K562 (cell line): ENCODE measurements at regions not wholly inside any gene's neighbourhood (a gene's known extent, or its start where the extent isn't known, plus 50 kb on each side); places are given as distances from the start of the nearest gene placed in this dataset.

ENCODE experiments used
- ATAC-seq: fragments of 200-7000 bp; cut with Tn5 transposase; 3 replicates; pipeline ENCODE4 v1.9.1; 2020; ENCODE audit warnings: moderate library complexity
- BruUV-seq: library from RNA; stranded (reverse); fragments of 400-500 nt; replicated peaks from 2 replicates; lab custom pipeline; 2021; lab: Mats Ljungman, UMichigan
- CTCF ChIA-PET: fragments of 300-600 bp; formaldehyde crosslinking; extraction: SDS; loops from one replicate; lab custom pipeline; 2021; ENCODE audit warnings: low intra/inter-chr PET ratio; lab: Yijun Ruan, JAX
- POLR2A ChIA-PET: fragments of 300-600, 350-650 bp; sonication (Branson Sonifier 250); formaldehyde crosslinking; extraction: SDS; loops from one replicate; lab custom pipeline; 2021; ENCODE audit warnings: antibody characterized with exemption, inconsistent platforms; lab: Yijun Ruan, JAX
- DNase-seq, 4 experiments: peaks; one replicate each; pipeline versions ENCODE4 v3.0.0 to v3.0.0-alpha.2; 2011 to 2018; ENCODE audit warnings: low spot score in 3 of 4, mixed read lengths in 3 of 4; ENCODE audit errors: extremely low read depth in 1 of 4
- FAIRE-seq: peaks from 2 replicates; lab custom pipeline; 2011; peaks lifted over from hg19 to GRCh38; lab: Jason Lieb, UNC
- H2AFZ ChIP-seq: 2 replicates; pipeline ENCODE4 v1.6.0; 2011; ENCODE audit warnings: low read depth, low read length, control low read depth, inconsistent platforms
- H3K27ac ChIP-seq: fragments of 200-600 bp; 3 replicates; pipeline ENCODE4 v1.8.0; 2011; ENCODE audit warnings: low read depth, mild to moderate bottlenecking, control low read depth, inconsistent platforms, low read length, moderate library complexity, mixed read lengths; ENCODE audit errors: extremely low read depth
- H3K27me3 ChIP-seq, 2 experiments: fragments of 300-600 bp in 1 of 2; 2 replicates in 1 of 2; 3 replicates in 1 of 2; pipeline versions ENCODE4 v1.6.0 to v1.8.0; 2011; ENCODE audit warnings: inconsistent platforms in 2 of 2, low read length in 2 of 2, mild to moderate bottlenecking in 1 of 2, mixed read lengths in 1 of 2, moderate library complexity in 1 of 2; ENCODE audit not compliant: control insufficient read depth in 2 of 2, insufficient read depth in 2 of 2
- H3K36me3 ChIP-seq: fragments of 300-600 bp; 3 replicates; pipeline ENCODE4 v1.8.0; 2011; ENCODE audit warnings: mild to moderate bottlenecking, low read length, inconsistent platforms; ENCODE audit not compliant: control insufficient read depth, insufficient read depth
- H3K4me1 ChIP-seq, 2 experiments: fragments of 200-600 bp in 1 of 2; replicated peaks in 1 of 2; 2 replicates in 1 of 2; 3 replicates in 1 of 2; pipeline versions ENCODE4 v1.5.1 to v1.8.0; 2011; ENCODE audit warnings: inconsistent platforms in 2 of 2, low read length in 2 of 2, mild to moderate bottlenecking in 1 of 2, mixed read lengths in 1 of 2, moderate library complexity in 1 of 2; ENCODE audit not compliant: control insufficient read depth in 2 of 2, insufficient read depth in 2 of 2
- H3K4me2 ChIP-seq: 2 replicates; pipeline ENCODE4 v1.6.1; 2011; ENCODE audit warnings: low read length, control low read depth, inconsistent platforms, mixed read lengths; ENCODE audit not compliant: insufficient read depth
- H3K4me3 ChIP-seq: fragments of 200-600 bp; sonication (generic), shearing (Covaris generic); 2 replicates; pipeline ENCODE4 v1.5.1; 2016; ENCODE audit warnings: control low read depth, inconsistent platforms
- H3K79me2 ChIP-seq: fragments of 200-600 bp; 3 replicates; pipeline ENCODE4 v1.8.0; 2011; ENCODE audit warnings: low read length, inconsistent platforms; ENCODE audit not compliant: control insufficient read depth, insufficient read depth
- H3K9ac ChIP-seq, 2 experiments: 2 replicates each; pipeline versions ENCODE4 v1.6.0 to v1.6.1; 2011; ENCODE audit warnings: low read depth in 2 of 2, low read length in 2 of 2, control low read depth in 1 of 2, inconsistent platforms in 1 of 2, mild to moderate bottlenecking in 1 of 2, mixed read lengths in 1 of 2; ENCODE audit not compliant: insufficient read depth in 1 of 2
- H3K9me1 ChIP-seq: one replicate; pipeline ENCODE4 v1.6.0; 2011; ENCODE audit warnings: inconsistent platforms, mild to moderate bottlenecking, low read length, moderate library complexity; ENCODE audit not compliant: control insufficient read depth, insufficient read depth
- H3K9me3 ChIP-seq: replicated peaks from 2 replicates; pipeline ENCODE4 v1.5.1; 2011; ENCODE audit warnings: low read depth, low read length, inconsistent platforms; ENCODE audit not compliant: control insufficient read depth, insufficient read depth
- H4K20me1 ChIP-seq: replicated peaks from 2 replicates; pipeline ENCODE4 v1.6.1; 2011; ENCODE audit warnings: low read length, inconsistent platforms, mixed read lengths; ENCODE audit not compliant: control insufficient read depth, insufficient read depth
- BRCA1 ChIP-seq, 2 experiments: fragments of 450-650 bp in 1 of 2; sonication (generic) in 1 of 2; formaldehyde crosslinking in 1 of 2; IDR thresholded peaks; 2 replicates each; pipeline versions ENCODE4 v1.5.0 to v1.6.1; 2017 to 2020; ENCODE audit warnings: mild to moderate bottlenecking in 1 of 2, missing genetic modification reagents in 1 of 2
- BRD9 ChIP-seq: fragments of 450-650 bp; IDR thresholded peaks from 2 replicates; pipeline ENCODE4 v1.6.1; 2018; ENCODE audit warnings: low read depth; ENCODE audit not compliant: partially characterized antibody
- CBX1 ChIP-seq: sonication (generic); IDR thresholded peaks from 2 replicates; pipeline ENCODE4 v1.6.1; 2016; ENCODE audit warnings: antibody characterized with exemption, low read depth, mild to moderate bottlenecking
- CREB1 ChIP-seq, 2 experiments: sonication (generic) in 1 of 2; formaldehyde crosslinking in 1 of 2; IDR thresholded peaks; 2 replicates each; pipeline versions ENCODE4 v1.6.1 to v1.8.0; 2012 to 2022; ENCODE audit warnings: inconsistent platforms in 1 of 2, mild to moderate bottlenecking in 1 of 2, missing genetic modification reagents in 1 of 2, moderate library complexity in 1 of 2
- CREM ChIP-seq: IDR thresholded peaks from 2 replicates; pipeline ENCODE4 v1.6.1; 2014; ENCODE audit warnings: antibody characterized with exemption, low read depth
- FOS ChIP-seq: IDR thresholded peaks from 3 replicates; pipeline ENCODE4 v1.6.1; 2011; ENCODE audit not compliant: insufficient read length; ENCODE audit errors: extremely low read depth
- HDAC8 ChIP-seq: fragments of 450-650 bp; IDR thresholded peaks from 2 replicates; pipeline ENCODE4 v1.6.1; 2016; ENCODE audit warnings: mild to moderate bottlenecking, missing genetic modification characterization, moderate library complexity, missing compliant biosample characterization
- HOXB6 ChIP-seq: fragments of 250-450 bp; sonication (Bioruptor Pico); IDR thresholded peaks from 2 replicates; pipeline ENCODE4 v1.5.1; 2022; ENCODE audit warnings: mild to moderate bottlenecking, borderline replicate concordance
- MECOM ChIP-seq: fragments of 250-450 bp; sonication (Bioruptor Pico); IDR thresholded peaks from 2 replicates; pipeline ENCODE4 v1.8.0; 2022; ENCODE audit warnings: inconsistent platforms
- NBN ChIP-seq: fragments of 450-650 bp; IDR thresholded peaks from 2 replicates; pipeline ENCODE4 v1.6.1; 2016; ENCODE audit warnings: low read depth, mild to moderate bottlenecking
- NCOA1 ChIP-seq: fragments of 450-650 bp; IDR thresholded peaks from 2 replicates; pipeline ENCODE4 v1.6.1; 2016; ENCODE audit warnings: low read depth
- PHB ChIP-seq: fragments of 250-450 bp; sonication (Bioruptor Pico); IDR thresholded peaks from 2 replicates; pipeline ENCODE4 v1.5.0; 2021
- SAFB ChIP-seq: fragments of 200-400 bp; formaldehyde crosslinking; IDR thresholded peaks from 2 replicates; pipeline ENCODE4 v1.6.1; 2017; ENCODE audit warnings: low read depth, low read length, borderline replicate concordance
- SMAD2 ChIP-seq: fragments of 150-350 bp; IDR thresholded peaks from 2 replicates; pipeline ENCODE4 v1.6.1; 2014; ENCODE audit warnings: low read depth, mild to moderate bottlenecking, low read length
- SNAPC5 ChIP-seq: fragments of 250-450 bp; sonication (Bioruptor Pico); IDR thresholded peaks from 2 replicates; pipeline ENCODE4 v1.8.0; 2021; ENCODE audit warnings: moderate library complexity, mild to moderate bottlenecking, inconsistent platforms
- ZNF41 ChIP-seq: fragments of 250-450 bp; sonication (Bioruptor Pico); conservative IDR thresholded peaks from 2 replicates; pipeline ENCODE4 v1.4.0; 2020; ENCODE audit warnings: mild to moderate bottlenecking
- WGBS: fragments of 100-300 bp; shearing (Covaris generic); methylation state at CpG from one replicate; pipeline ENCODE4 v1.1.6; 2016; ENCODE audit warnings: low coverage, mixed read lengths; ENCODE audit not compliant: insufficient coverage; ENCODE audit errors: missing lambda C conversion rate; 5-methylcytosine and 5-hydroxymethylcytosine counted together
- in situ Hi-C: fragments of 300-500 bp; cut with MboI; formaldehyde crosslinking; loops from 4 replicates; pipeline ENCODE4 v1.15.0; 2018; ENCODE audit warnings: inconsistent platforms, mixed read lengths
- intact Hi-C: fragments of 100-400 bp; cut with micrococcal nuclease; formaldehyde crosslinking; loops from 2 replicates; pipeline ENCODE4 v1.14.2; 2022
- TF ChIP-seq, protein P1 (sequence below): fragments of 250-450 bp; sonication (Bioruptor Pico); IDR thresholded peaks from 2 replicates; pipeline ENCODE4 v1.8.0; 2021; ENCODE audit warnings: borderline replicate concordance, mild to moderate bottlenecking, moderate library complexity; ENCODE audit not compliant: poor library complexity, severe bottlenecking
- TF ChIP-seq, protein P2 (sequence below): sonication (generic); formaldehyde crosslinking; IDR thresholded peaks from 2 replicates; pipeline ENCODE4 v1.8.1; 2023; ENCODE audit warnings: mild to moderate bottlenecking, missing genetic modification reagents
- TF ChIP-seq, protein P3 (sequence below): fragments of 150-350 bp; conservative IDR thresholded peaks from 2 replicates; pipeline ENCODE4 v1.6.1; 2014; ENCODE audit warnings: low read length

DNA sequence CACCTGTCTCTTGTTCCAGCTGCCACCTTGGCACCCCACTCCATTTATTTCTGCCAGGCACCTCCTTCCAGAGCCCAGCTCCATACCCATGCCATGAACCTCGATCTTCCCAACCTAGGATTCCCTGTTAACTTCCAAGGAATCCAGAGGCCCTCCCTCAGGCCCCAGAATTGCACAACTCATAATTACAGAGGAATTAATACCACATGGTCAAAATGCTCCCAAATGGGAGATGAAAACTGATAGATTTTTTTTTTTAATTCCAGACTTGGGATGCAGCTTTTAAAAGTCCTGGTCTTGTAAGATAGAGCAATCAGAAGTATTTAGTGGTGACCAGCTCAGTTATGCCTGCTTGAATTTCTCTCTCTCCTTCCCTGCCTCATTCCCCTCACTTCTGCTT, 96.2 kb upstream of the CCDC112 start:
- WGBS = 0% methylated on average over 1 of the region's 1 CpG
- Histone ChIP-seq H4K20me1 (no peaks in the 10 kb centered on the region), H3K9me1 (no peaks in the 10 kb centered on the region), H2AFZ (no peak overlapping the region), H3K9me3 (no peaks in the 10 kb centered on the region), H3K27ac (no peak overlapping the region), H3K27me3 (peaks cover 0 to 16% of the 10 kb centered on the region in 2 experiments; a peak in 3 of 5 replicates), H3K4me1 (no peaks in the 10 kb centered on the region; a peak in 1 of 5 replicates), H3K36me3 (no peaks in the 10 kb centered on the region), H3K9ac (no peak overlapping the region), H3K4me3 (no peak overlapping the region), H3K4me2 (no peak overlapping the region), H3K79me2 (no peaks in the 10 kb centered on the region)
- in situ Hi-C loops (no loop called here), intact Hi-C loops (no loop called here)
- BruUV-seq = no TSS peak
- ChIA-PET CTCF (no interaction called here), POLR2A (no interaction called here)
- FAIRE-seq (no peak), DNase-seq (no peak), ATAC-seq (no peak)
- TF ChIP-seq MECOM (CRISPR knock-in tag) = no peak
- TF ChIP-seq CREB1 (IDR thresholded peaks at IDR 0.05) = no peak
- TF ChIP-seq CREB1 (CRISPR knock-in tag; IDR thresholded peaks at IDR 0.05) = no peak
- TF ChIP-seq HOXB6 (CRISPR knock-in tag) = no peak
- TF ChIP-seq, protein P1, sequence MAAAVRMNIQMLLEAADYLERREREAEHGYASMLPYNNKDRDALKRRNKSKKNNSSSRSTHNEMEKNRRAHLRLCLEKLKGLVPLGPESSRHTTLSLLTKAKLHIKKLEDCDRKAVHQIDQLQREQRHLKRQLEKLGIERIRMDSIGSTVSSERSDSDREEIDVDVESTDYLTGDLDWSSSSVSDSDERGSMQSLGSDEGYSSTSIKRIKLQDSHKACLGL (CRISPR knock-in tag) = no peak
- no peak for TF ChIP-seq NBN
- TF ChIP-seq, protein P2, sequence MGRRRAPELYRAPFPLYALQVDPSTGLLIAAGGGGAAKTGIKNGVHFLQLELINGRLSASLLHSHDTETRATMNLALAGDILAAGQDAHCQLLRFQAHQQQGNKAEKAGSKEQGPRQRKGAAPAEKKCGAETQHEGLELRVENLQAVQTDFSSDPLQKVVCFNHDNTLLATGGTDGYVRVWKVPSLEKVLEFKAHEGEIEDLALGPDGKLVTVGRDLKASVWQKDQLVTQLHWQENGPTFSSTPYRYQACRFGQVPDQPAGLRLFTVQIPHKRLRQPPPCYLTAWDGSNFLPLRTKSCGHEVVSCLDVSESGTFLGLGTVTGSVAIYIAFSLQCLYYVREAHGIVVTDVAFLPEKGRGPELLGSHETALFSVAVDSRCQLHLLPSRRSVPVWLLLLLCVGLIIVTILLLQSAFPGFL (CRISPR knock-in tag) = no peak
- no peak for TF ChIP-seq CREM
- no peak for TF ChIP-seq FOS
- TF ChIP-seq BRD9 = no peak
- TF ChIP-seq SNAPC5 (CRISPR knock-in tag) = no peak
- no peak for TF ChIP-seq NCOA1
- TF ChIP-seq CBX1 = no peak
- no peak for TF ChIP-seq HDAC8 (tag)
- no peak for TF ChIP-seq SAFB
- TF ChIP-seq, protein P3, sequence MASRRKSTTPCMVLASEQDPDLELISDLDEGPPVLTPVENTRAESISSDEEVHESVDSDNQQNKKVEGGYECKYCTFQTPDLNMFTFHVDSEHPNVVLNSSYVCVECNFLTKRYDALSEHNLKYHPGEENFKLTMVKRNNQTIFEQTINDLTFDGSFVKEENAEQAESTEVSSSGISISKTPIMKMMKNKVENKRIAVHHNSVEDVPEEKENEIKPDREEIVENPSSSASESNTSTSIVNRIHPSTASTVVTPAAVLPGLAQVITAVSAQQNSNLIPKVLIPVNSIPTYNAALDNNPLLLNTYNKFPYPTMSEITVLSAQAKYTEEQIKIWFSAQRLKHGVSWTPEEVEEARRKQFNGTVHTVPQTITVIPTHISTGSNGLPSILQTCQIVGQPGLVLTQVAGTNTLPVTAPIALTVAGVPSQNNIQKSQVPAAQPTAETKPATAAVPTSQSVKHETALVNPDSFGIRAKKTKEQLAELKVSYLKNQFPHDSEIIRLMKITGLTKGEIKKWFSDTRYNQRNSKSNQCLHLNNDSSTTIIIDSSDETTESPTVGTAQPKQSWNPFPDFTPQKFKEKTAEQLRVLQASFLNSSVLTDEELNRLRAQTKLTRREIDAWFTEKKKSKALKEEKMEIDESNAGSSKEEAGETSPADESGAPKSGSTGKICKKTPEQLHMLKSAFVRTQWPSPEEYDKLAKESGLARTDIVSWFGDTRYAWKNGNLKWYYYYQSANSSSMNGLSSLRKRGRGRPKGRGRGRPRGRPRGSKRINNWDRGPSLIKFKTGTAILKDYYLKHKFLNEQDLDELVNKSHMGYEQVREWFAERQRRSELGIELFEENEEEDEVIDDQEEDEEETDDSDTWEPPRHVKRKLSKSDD = no peak
- no peak for TF ChIP-seq ZNF41 (CRISPR knock-in tag)
- no peak for TF ChIP-seq BRCA1 (IDR thresholded peaks at IDR 0.05)
- TF ChIP-seq BRCA1 (CRISPR knock-in tag; IDR thresholded peaks at IDR 0.05) = no peak
- TF ChIP-seq PHB (CRISPR knock-in tag) = no peak
- TF ChIP-seq SMAD2 = no peak
